OCI-LY7 (cell line): ENCODE measurements at regions not wholly inside any gene's neighbourhood (a gene's known extent, or its start where the extent isn't known, plus 50 kb on each side); places are given as distances from the start of the nearest gene placed in this dataset.

Source experiments
- CTCF ChIP-seq: fragments of 200-600 bp; sonication (generic); conservative IDR thresholded peaks from 2 replicates; pipeline ENCODE4 v1.5.1; 2014; ENCODE audit warnings: mild to moderate bottlenecking, antibody characterized with exemption, low read length, moderate library complexity, mixed read lengths
- EZH2phosphoT487 ChIP-seq: fragments of 200-600 bp; sonication (generic); IDR thresholded peaks from 2 replicates; pipeline ENCODE4 v1.6.1; 2018; ENCODE audit warnings: low read depth, borderline replicate concordance, mild to moderate bottlenecking, mixed run types, antibody characterized with exemption, low read length, moderate library complexity, mixed read lengths

- TF ChIP-seq CTCF (no peak), EZH2phosphoT487 (no peak)
Measured at GRCh38 chr5:84494453-84494852, 109.8 kb upstream of the EDIL3 start.
